K562 (cell line): ENCODE measurements at regions not wholly inside any gene's neighbourhood (a gene's known extent, or its start where the extent isn't known, plus 50 kb on each side); places are given as distances from the start of the nearest gene placed in this dataset.

ENCODE experiments used
- ATAC-seq: fragments of 200-7000 bp; cut with Tn5 transposase; 3 replicates; pipeline ENCODE4 v1.9.1; 2020; ENCODE audit warnings: moderate library complexity
- BruUV-seq: library from RNA; stranded (reverse); fragments of 400-500 nt; replicated peaks from 2 replicates; lab custom pipeline; 2021; lab: Mats Ljungman, UMichigan
- CTCF ChIA-PET: fragments of 300-600 bp; formaldehyde crosslinking; extraction: SDS; loops from one replicate; lab custom pipeline; 2021; ENCODE audit warnings: low intra/inter-chr PET ratio; lab: Yijun Ruan, JAX
- POLR2A ChIA-PET: fragments of 300-600, 350-650 bp; sonication (Branson Sonifier 250); formaldehyde crosslinking; extraction: SDS; loops from one replicate; lab custom pipeline; 2021; ENCODE audit warnings: antibody characterized with exemption, inconsistent platforms; lab: Yijun Ruan, JAX
- DNase-seq, 4 experiments: peaks; one replicate each; pipeline versions ENCODE4 v3.0.0 to v3.0.0-alpha.2; 2011 to 2018; ENCODE audit warnings: low spot score in 3 of 4, mixed read lengths in 3 of 4; ENCODE audit errors: extremely low read depth in 1 of 4
- FAIRE-seq: peaks from 2 replicates; lab custom pipeline; 2011; peaks lifted over from hg19 to GRCh38; lab: Jason Lieb, UNC
- H2AFZ ChIP-seq: 2 replicates; pipeline ENCODE4 v1.6.0; 2011; ENCODE audit warnings: low read depth, low read length, control low read depth, inconsistent platforms
- H3K27ac ChIP-seq: fragments of 200-600 bp; 3 replicates; pipeline ENCODE4 v1.8.0; 2011; ENCODE audit warnings: low read depth, mild to moderate bottlenecking, control low read depth, inconsistent platforms, low read length, moderate library complexity, mixed read lengths; ENCODE audit errors: extremely low read depth
- H3K27me3 ChIP-seq, 2 experiments: fragments of 300-600 bp in 1 of 2; 2 replicates in 1 of 2; 3 replicates in 1 of 2; pipeline versions ENCODE4 v1.6.0 to v1.8.0; 2011; ENCODE audit warnings: inconsistent platforms in 2 of 2, low read length in 2 of 2, mild to moderate bottlenecking in 1 of 2, mixed read lengths in 1 of 2, moderate library complexity in 1 of 2; ENCODE audit not compliant: control insufficient read depth in 2 of 2, insufficient read depth in 2 of 2
- H3K36me3 ChIP-seq: fragments of 300-600 bp; 3 replicates; pipeline ENCODE4 v1.8.0; 2011; ENCODE audit warnings: mild to moderate bottlenecking, low read length, inconsistent platforms; ENCODE audit not compliant: control insufficient read depth, insufficient read depth
- H3K4me1 ChIP-seq, 2 experiments: fragments of 200-600 bp in 1 of 2; replicated peaks in 1 of 2; 2 replicates in 1 of 2; 3 replicates in 1 of 2; pipeline versions ENCODE4 v1.5.1 to v1.8.0; 2011; ENCODE audit warnings: inconsistent platforms in 2 of 2, low read length in 2 of 2, mild to moderate bottlenecking in 1 of 2, mixed read lengths in 1 of 2, moderate library complexity in 1 of 2; ENCODE audit not compliant: control insufficient read depth in 2 of 2, insufficient read depth in 2 of 2
- H3K4me2 ChIP-seq: 2 replicates; pipeline ENCODE4 v1.6.1; 2011; ENCODE audit warnings: low read length, control low read depth, inconsistent platforms, mixed read lengths; ENCODE audit not compliant: insufficient read depth
- H3K4me3 ChIP-seq: fragments of 200-600 bp; sonication (generic), shearing (Covaris generic); 2 replicates; pipeline ENCODE4 v1.5.1; 2016; ENCODE audit warnings: control low read depth, inconsistent platforms
- H3K79me2 ChIP-seq: fragments of 200-600 bp; 3 replicates; pipeline ENCODE4 v1.8.0; 2011; ENCODE audit warnings: low read length, inconsistent platforms; ENCODE audit not compliant: control insufficient read depth, insufficient read depth
- H3K9ac ChIP-seq, 2 experiments: 2 replicates each; pipeline versions ENCODE4 v1.6.0 to v1.6.1; 2011; ENCODE audit warnings: low read depth in 2 of 2, low read length in 2 of 2, control low read depth in 1 of 2, inconsistent platforms in 1 of 2, mild to moderate bottlenecking in 1 of 2, mixed read lengths in 1 of 2; ENCODE audit not compliant: insufficient read depth in 1 of 2
- H3K9me1 ChIP-seq: one replicate; pipeline ENCODE4 v1.6.0; 2011; ENCODE audit warnings: inconsistent platforms, mild to moderate bottlenecking, low read length, moderate library complexity; ENCODE audit not compliant: control insufficient read depth, insufficient read depth
- H3K9me3 ChIP-seq: replicated peaks from 2 replicates; pipeline ENCODE4 v1.5.1; 2011; ENCODE audit warnings: low read depth, low read length, inconsistent platforms; ENCODE audit not compliant: control insufficient read depth, insufficient read depth
- H4K20me1 ChIP-seq: replicated peaks from 2 replicates; pipeline ENCODE4 v1.6.1; 2011; ENCODE audit warnings: low read length, inconsistent platforms, mixed read lengths; ENCODE audit not compliant: control insufficient read depth, insufficient read depth
- CBX3 ChIP-seq, 2 experiments: IDR thresholded peaks; 1 replicate in 1 of 2; 2 replicates in 1 of 2; pipeline ENCODE4 v1.6.1; 2012; ENCODE audit warnings: inconsistent platforms in 2 of 2, low read length in 2 of 2, borderline replicate concordance in 1 of 2, control low read depth in 1 of 2
- CBX8 ChIP-seq: fragments of 200-600 bp; sonication (generic); IDR thresholded peaks from 2 replicates; pipeline ENCODE4 v1.6.1; 2012; ENCODE audit warnings: borderline replicate concordance, mixed run types, low read depth, mild to moderate bottlenecking, moderate library complexity, mixed read lengths, low read length, control low read depth, inconsistent platforms; ENCODE audit not compliant: poor library complexity, severe bottlenecking; ENCODE audit errors: extremely low read depth
- GABPB2 ChIP-seq: fragments of 250-450 bp; sonication (Bioruptor Pico); conservative IDR thresholded peaks from 2 replicates; pipeline ENCODE4 v1.5.1; 2021; ENCODE audit warnings: mild to moderate bottlenecking
- ZNF699 ChIP-seq: fragments of 250-450 bp; sonication (Bioruptor Pico); IDR thresholded peaks from 2 replicates; pipeline ENCODE4 v1.8.0; 2021; ENCODE audit warnings: mild to moderate bottlenecking, moderate library complexity; ENCODE audit not compliant: insufficient replicate concordance
- WGBS: fragments of 100-300 bp; shearing (Covaris generic); methylation state at CpG from one replicate; pipeline ENCODE4 v1.1.6; 2016; ENCODE audit warnings: low coverage, mixed read lengths; ENCODE audit not compliant: insufficient coverage; ENCODE audit errors: missing lambda C conversion rate; 5-methylcytosine and 5-hydroxymethylcytosine counted together
- in situ Hi-C: fragments of 300-500 bp; cut with MboI; formaldehyde crosslinking; loops from 4 replicates; pipeline ENCODE4 v1.15.0; 2018; ENCODE audit warnings: inconsistent platforms, mixed read lengths
- intact Hi-C: fragments of 100-400 bp; cut with micrococcal nuclease; formaldehyde crosslinking; loops from 2 replicates; pipeline ENCODE4 v1.14.2; 2022
- TF ChIP-seq, protein P1 (sequence below): fragments of 250-450 bp; sonication (Bioruptor Pico); IDR thresholded peaks from 2 replicates; pipeline ENCODE4 v1.4.0; 2020; ENCODE audit warnings: mild to moderate bottlenecking, moderate library complexity, borderline replicate concordance
- TF ChIP-seq, protein P2 (sequence below): fragments of 450-650 bp; IDR thresholded peaks from 2 replicates; pipeline ENCODE4 v1.6.1; 2018; ENCODE audit warnings: mild to moderate bottlenecking, low read depth; ENCODE audit not compliant: partially characterized antibody

DNA sequence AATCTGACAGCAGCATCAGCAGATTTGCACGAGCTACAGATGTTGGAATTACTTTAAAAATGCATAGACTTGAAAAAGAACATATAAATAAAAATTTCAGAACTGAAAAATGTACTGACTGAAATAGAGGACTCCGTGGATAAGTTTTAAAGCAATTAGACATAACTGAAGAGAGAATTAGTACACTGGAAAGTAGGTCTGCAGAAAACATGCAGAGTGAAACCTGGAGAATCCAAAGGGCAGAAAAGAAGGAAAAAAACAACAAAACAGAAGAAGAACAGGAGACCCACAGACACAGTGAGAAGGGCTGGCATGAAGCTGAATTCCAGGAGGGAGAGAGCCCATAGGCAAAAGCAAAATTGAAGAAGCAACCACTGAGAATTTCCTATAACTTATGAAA, 57.2 kb upstream of the ENPP7 start:
- H3K9me3 ChIP-seq = no peaks in the 10 kb centered on the region
- no peaks in the 10 kb centered on the region for H3K79me2 ChIP-seq
- no peak overlapping the region for H3K4me3 ChIP-seq
- intact Hi-C loops = no loop called here
- WGBS = 0% methylated on average over 2 of the region's 2 CpGs
- POLR2A ChIA-PET = no interaction called here
- ATAC-seq (no peak), FAIRE-seq (no peak), DNase-seq (no peak)
- BruUV-seq = no TSS peak
- H3K36me3 ChIP-seq = no peaks in the 10 kb centered on the region
- no peak overlapping the region for H3K27ac ChIP-seq
- TF ChIP-seq, protein P1, sequence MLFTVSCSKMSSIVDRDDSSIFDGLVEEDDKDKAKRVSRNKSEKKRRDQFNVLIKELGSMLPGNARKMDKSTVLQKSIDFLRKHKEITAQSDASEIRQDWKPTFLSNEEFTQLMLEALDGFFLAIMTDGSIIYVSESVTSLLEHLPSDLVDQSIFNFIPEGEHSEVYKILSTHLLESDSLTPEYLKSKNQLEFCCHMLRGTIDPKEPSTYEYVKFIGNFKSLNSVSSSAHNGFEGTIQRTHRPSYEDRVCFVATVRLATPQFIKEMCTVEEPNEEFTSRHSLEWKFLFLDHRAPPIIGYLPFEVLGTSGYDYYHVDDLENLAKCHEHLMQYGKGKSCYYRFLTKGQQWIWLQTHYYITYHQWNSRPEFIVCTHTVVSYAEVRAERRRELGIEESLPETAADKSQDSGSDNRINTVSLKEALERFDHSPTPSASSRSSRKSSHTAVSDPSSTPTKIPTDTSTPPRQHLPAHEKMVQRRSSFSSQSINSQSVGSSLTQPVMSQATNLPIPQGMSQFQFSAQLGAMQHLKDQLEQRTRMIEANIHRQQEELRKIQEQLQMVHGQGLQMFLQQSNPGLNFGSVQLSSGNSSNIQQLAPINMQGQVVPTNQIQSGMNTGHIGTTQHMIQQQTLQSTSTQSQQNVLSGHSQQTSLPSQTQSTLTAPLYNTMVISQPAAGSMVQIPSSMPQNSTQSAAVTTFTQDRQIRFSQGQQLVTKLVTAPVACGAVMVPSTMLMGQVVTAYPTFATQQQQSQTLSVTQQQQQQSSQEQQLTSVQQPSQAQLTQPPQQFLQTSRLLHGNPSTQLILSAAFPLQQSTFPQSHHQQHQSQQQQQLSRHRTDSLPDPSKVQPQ = no peak
- TF ChIP-seq CBX8 = no peak
- peak in 1 of 2 experiments; percentile 61; a peak in 1 of 3 replicates for TF ChIP-seq CBX3 (IDR thresholded peaks at IDR 0.05; ENCODE audit: borderline replicate concordance in 1 of 2, low read length in 2 of 2)
- TF ChIP-seq GABPB2 (CRISPR knock-in tag) = no peak
- TF ChIP-seq, protein P2, sequence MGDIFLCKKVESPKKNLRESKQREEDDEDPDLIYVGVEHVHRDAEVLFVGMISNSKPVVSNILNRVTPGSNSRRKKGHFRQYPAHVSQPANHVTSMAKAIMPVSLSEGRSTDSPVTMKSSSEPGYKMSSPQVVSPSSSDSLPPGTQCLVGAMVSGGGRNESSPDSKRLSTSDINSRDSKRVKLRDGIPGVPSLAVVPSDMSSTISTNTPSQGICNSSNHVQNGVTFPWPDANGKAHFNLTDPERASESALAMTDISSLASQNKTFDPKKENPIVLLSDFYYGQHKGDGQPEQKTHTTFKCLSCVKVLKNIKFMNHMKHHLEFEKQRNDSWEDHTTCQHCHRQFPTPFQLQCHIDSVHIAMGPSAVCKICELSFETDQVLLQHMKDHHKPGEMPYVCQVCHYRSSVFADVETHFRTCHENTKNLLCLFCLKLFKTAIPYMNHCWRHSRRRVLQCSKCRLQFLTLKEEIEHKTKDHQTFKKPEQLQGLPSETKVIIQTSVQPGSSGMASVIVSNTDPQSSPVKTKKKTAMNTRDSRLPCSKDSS = peak; percentile 20
- no peak for TF ChIP-seq ZNF699 (CRISPR knock-in tag)
- no peak overlapping the region for H3K9ac ChIP-seq
- H3K4me1 ChIP-seq = no peaks in the 10 kb centered on the region
- H3K4me2 ChIP-seq = no peak overlapping the region
- peaks cover 11 to 31% of the 10 kb centered on the region in 2 experiments; a peak in 3 of 5 replicates for H3K27me3 ChIP-seq
- CTCF ChIA-PET = no interaction called here
- in situ Hi-C loops = no loop called here
- no peak overlapping the region for H2AFZ ChIP-seq
- H4K20me1 ChIP-seq = no peaks in the 10 kb centered on the region; the same call in 1 of the 2 replicates
- H3K9me1 ChIP-seq = no peaks in the 10 kb centered on the region
